Fibroblast of peridontal ligament (primary cell): ENCODE measurements at regions not wholly inside any gene's neighbourhood (a gene's known extent, or its start where the extent isn't known, plus 50 kb on each side); places are given as distances from the start of the nearest gene placed in this dataset.

Experiments used
- DNase-seq: peaks from one replicate; pipeline ENCODE4 v3.0.0-alpha.2; 2010; ENCODE audit errors: extremely low read depth

- no peak for DNase-seq
These were observed 250.1 kb downstream of the DIO2 start for GRCh38 chr14:79961197-79961596.

GRCh38 chr14:79960288-79960687 is 251.0 kb downstream of the DIO2 start:
- no peak for DNase-seq

DNA sequence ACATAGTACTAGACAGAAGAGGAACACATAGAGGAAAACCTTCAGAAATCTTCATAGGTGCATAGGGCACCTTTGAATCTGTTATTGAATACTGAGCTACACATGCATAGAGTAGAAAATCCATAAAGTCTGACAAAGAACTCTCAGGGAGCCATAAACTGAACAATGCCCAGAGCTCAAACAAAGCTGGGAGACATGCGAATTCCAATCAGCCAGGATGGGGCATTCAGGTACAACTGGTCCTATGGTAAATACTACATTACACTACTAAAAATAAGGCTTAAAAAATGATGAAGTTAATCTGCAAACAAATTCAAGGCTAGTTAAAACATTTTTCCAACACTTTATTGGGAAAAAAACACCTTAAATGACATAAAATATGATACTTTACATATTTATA is 259.7 kb downstream of the DIO2 start:
- no peak for DNase-seq

- DNase-seq = no peak
These were observed 261.4 kb downstream of the DIO2 start for GRCh38 chr14:79949906-79950305.

- DNase-seq = no peak
These were observed 263.8 kb downstream of the DIO2 start for GRCh38 chr14:79947440-79948054.

DNA sequence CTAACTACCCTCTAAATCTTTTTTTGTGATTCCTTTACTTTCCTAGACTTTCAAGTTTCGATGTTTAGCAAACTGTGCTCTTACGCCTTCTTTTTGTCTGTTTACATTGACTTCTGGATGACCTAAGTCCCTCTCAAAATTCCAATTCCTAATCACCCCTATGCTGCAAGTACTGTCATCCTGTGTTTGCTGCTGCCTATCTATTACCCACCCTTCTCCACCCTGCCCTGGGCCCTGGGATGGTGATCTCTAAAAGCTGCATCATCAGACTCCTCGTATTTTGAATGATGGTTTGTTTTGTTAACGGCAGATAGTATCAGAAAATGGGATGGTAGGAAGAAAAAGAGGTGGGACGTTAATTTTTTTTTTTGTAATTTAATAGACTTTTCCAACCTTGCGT is 272.1 kb downstream of the DIO2 start:
- DNase-seq = no peak

- DNase-seq = no peak
These were observed 273.1 kb downstream of the DIO2 start for GRCh38 chr14:79938185-79938584.

DNA sequence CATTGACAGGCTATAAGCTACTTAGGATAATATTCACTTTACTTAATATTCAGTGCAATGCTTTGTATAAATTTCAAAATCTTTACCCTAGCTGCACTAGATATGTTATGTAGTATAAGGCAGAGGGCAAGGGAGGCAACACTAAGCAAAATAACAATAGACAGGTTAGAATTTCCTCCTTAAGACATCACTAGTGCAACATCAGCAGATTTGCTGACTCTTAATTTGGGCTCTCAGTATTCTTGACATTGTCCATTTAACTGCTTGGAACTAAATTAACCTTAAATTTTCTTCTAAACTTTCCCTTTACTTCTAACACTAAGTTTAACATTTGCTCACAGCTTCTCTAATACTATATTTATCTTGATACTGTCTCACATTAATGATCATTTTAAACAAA is 273.9 kb downstream of the DIO2 start:
- DNase-seq = no peak

DNA sequence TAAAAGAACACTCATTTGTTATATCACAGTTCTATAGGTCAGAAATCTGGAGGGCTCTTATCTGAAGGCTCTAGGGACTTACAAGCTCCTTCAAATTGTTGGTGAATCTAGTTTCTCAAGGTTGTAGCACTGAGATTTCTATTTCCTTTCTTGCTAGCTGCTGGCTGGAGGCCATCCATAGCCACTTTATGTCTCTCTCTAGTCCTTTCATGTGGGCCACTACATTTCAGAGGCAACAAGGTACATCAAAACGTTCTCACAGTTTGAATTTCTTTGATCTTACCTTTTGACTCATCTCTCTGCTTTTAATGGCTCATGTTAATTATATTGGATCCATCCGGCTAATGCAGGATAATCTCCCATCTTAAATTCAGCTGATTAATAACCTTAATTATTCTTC is 286.8 kb downstream of the DIO2 start:
- no peak for DNase-seq

DNA sequence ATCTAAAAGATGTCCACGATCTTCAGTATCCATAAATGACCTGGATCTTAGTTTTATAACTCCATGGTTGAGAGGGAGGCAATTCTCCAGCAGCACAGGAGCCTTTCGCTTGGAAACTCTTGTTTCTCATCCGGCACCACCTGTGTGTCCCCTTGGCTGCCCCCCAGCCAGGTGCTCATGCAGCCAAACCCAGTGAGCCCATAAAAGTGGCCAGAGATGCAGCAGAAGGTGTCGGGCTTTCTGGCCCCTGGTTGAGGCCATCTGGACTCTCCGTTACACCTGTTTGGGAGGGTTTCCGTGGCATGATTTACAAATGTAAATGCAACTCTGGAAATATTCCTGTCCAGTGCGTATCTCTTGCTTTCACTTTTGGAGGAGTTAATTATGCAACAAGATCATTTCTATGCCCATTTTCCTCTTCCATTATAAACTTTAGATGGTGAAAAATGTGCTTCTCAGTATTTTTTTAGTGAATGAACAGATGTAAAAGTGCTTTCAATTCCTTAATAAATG is 291.1 kb downstream of the DIO2 start:
- DNase-seq = no peak
